ENCODE measurements at regions not wholly inside any gene's neighbourhood (a gene's known extent, or its start where the extent isn't known, plus 50 kb on each side); places are given as distances from the start of the nearest gene placed in this dataset.

GRCh38 chr4:132417220-132417619 is 731.9 kb upstream of the PCDH10 start:
- TF ChIP-seq CTCF (IDR thresholded peaks at IDR 0.05) (no peak), POLR2AphosphoS5 (IDR thresholded peaks at IDR 0.05) (no peak), POLR2A (IDR thresholded peaks at IDR 0.05) (no peak), EP300 (IDR thresholded peaks at IDR 0.05; ENCODE audit: low read depth) (no peak)
